H1 (cell line): ENCODE measurements at regions not wholly inside any gene's neighbourhood (a gene's known extent, or its start where the extent isn't known, plus 50 kb on each side); places are given as distances from the start of the nearest gene placed in this dataset.

ENCODE experiments used
- CTCF ChIA-PET: fragments of 300-600 bp; sonication (Branson Sonifier 250); formaldehyde crosslinking; loops from one replicate; lab custom pipeline; 2021; ENCODE audit not compliant: partially characterized antibody; lab: Charles Lee
- POLR2A ChIA-PET: fragments of 300-600 bp; sonication (Branson Sonifier 250); formaldehyde crosslinking; loops from one replicate; lab custom pipeline; 2021; ENCODE audit warnings: inconsistent platforms; ENCODE audit not compliant: partially characterized antibody; lab: Charles Lee
- DNase-seq, 2 experiments: peaks; one replicate each; pipeline versions ENCODE4 v3.0.0 to v3.0.0-alpha.2; 2010 to 2022; ENCODE audit warnings: low spot score in 2 of 2, low read depth in 1 of 2, mixed read lengths in 1 of 2
- FAIRE-seq: peaks from 2 replicates; lab custom pipeline; 2011; peaks lifted over from hg19 to GRCh38; lab: Jason Lieb, UNC
- H2AFZ ChIP-seq: 2 replicates; pipeline ENCODE4 v1.8.1; 2012; ENCODE audit warnings: low read length, inconsistent platforms
- H2AK5ac ChIP-seq: 2 replicates; pipeline ENCODE4 v1.6.1; 2013; ENCODE audit warnings: low read depth, low read length
- H2BK120ac ChIP-seq: replicated peaks from 2 replicates; pipeline ENCODE3; 2013; ENCODE audit warnings: low read depth, low read length, inconsistent platforms
- H2BK12ac ChIP-seq: 2 replicates; pipeline ENCODE4 v1.6.1; 2013; ENCODE audit warnings: low read depth, low read length
- H2BK15ac ChIP-seq: 2 replicates; pipeline ENCODE4 v1.6.1; 2013; ENCODE audit warnings: low read length
- H2BK20ac ChIP-seq: 2 replicates; pipeline ENCODE4 v1.6.1; 2013; ENCODE audit warnings: low read length
- H2BK5ac ChIP-seq: 2 replicates; pipeline ENCODE4 v1.6.1; 2013; ENCODE audit warnings: low read depth, low read length
- H3K14ac ChIP-seq: 2 replicates; pipeline ENCODE4 v1.6.1; 2013; ENCODE audit warnings: inconsistent platforms; ENCODE audit not compliant: insufficient read length
- H3K18ac ChIP-seq: 2 replicates; pipeline ENCODE4 v1.6.1; 2013; ENCODE audit warnings: low read length; ENCODE audit errors: extremely low read depth
- H3K23ac ChIP-seq: 2 replicates; pipeline ENCODE4 v1.6.1; 2013; ENCODE audit warnings: inconsistent platforms; ENCODE audit not compliant: insufficient read length
- H3K23me2 ChIP-seq: 2 replicates; pipeline ENCODE4 v1.6.1; 2013; ENCODE audit warnings: low read depth, low read length
- H3K27ac ChIP-seq: 2 replicates; pipeline ENCODE4 v1.6.1; 2011; ENCODE audit warnings: low read depth, low read length, inconsistent platforms
- H3K27me3 ChIP-seq, 4 experiments: replicated peaks in 1 of 4; 1 replicate in 1 of 4; 2 replicates in 3 of 4; pipeline versions ENCODE4 v1.6.1 to v1.8.1; 2011 to 2013; ENCODE audit warnings: low read length in 3 of 4, mild to moderate bottlenecking in 3 of 4, inconsistent platforms in 2 of 4, mixed read lengths in 2 of 4, moderate library complexity in 1 of 4; ENCODE audit not compliant: control insufficient read depth in 3 of 4, insufficient read depth in 3 of 4; ENCODE audit errors: extremely low read depth in 1 of 4
- H3K36me3 ChIP-seq, 4 experiments: 2 replicates each; pipeline versions ENCODE4 v1.6.1 to v1.8.1; 2011 to 2013; ENCODE audit warnings: mild to moderate bottlenecking in 4 of 4, low read length in 3 of 4, moderate library complexity in 2 of 4, control low read depth in 1 of 4, inconsistent platforms in 1 of 4; ENCODE audit not compliant: insufficient read depth in 4 of 4, control insufficient read depth in 2 of 4
- H3K4ac ChIP-seq: replicated peaks from 2 replicates; pipeline ENCODE3; 2013; ENCODE audit warnings: low read length, low read depth, mixed read lengths, inconsistent platforms; ENCODE audit not compliant: insufficient read length
- H3K4me1 ChIP-seq, 4 experiments: replicated peaks in 1 of 4; 1 replicate in 1 of 4; 2 replicates in 3 of 4; pipeline versions ENCODE4 v1.6.1 to v1.8.1; 2011 to 2013; ENCODE audit warnings: low read length in 3 of 4, inconsistent platforms in 2 of 4, mixed read lengths in 1 of 4; ENCODE audit not compliant: insufficient read depth in 4 of 4, control insufficient read depth in 3 of 4
- H3K4me2 ChIP-seq, 2 experiments: 2 replicates each; pipeline versions ENCODE4 v1.6.1 to v1.8.1; 2011 to 2013; ENCODE audit warnings: low read depth in 2 of 2, low read length in 2 of 2, control low read depth in 1 of 2, inconsistent platforms in 1 of 2, mild to moderate bottlenecking in 1 of 2; ENCODE audit not compliant: insufficient read depth in 1 of 2
- H3K4me3 ChIP-seq, 4 experiments: fragments of 200-600, 300-600 bp in 1 of 4; sonication (generic), shearing (Covaris generic), sonication (Bioruptor Twin) in 1 of 4; 2 replicates each; pipeline versions ENCODE4 v1.5.1 to v1.8.1; 2011 to 2016; ENCODE audit warnings: low read length in 4 of 4, low read depth in 3 of 4, control low read depth in 2 of 4, inconsistent platforms in 2 of 4, mild to moderate bottlenecking in 2 of 4, mixed read lengths in 1 of 4, moderate library complexity in 1 of 4; ENCODE audit not compliant: insufficient read depth in 2 of 4; ENCODE audit errors: extremely low read depth in 1 of 4
- H3K56ac ChIP-seq: replicated peaks from 2 replicates; pipeline ENCODE3; 2013; ENCODE audit warnings: low read depth, mild to moderate bottlenecking, mixed read lengths, low read length, inconsistent platforms; ENCODE audit not compliant: insufficient read length
- H3K79me1 ChIP-seq: 2 replicates; pipeline ENCODE4 v1.6.1; 2013; ENCODE audit warnings: low read depth, low read length, control low read depth
- H3K79me2 ChIP-seq, 2 experiments: 2 replicates each; pipeline versions ENCODE4 v1.6.1 to v1.8.1; 2012 to 2013; ENCODE audit warnings: low read length in 2 of 2, mild to moderate bottlenecking in 2 of 2, inconsistent platforms in 1 of 2; ENCODE audit not compliant: insufficient read depth in 2 of 2, control insufficient read depth in 1 of 2
- H3K9ac ChIP-seq, 4 experiments: replicated peaks in 1 of 4; 1 replicate in 1 of 4; 2 replicates in 3 of 4; pipeline versions ENCODE4 v1.6.1 to v1.8.1; 2011 to 2013; ENCODE audit warnings: low read depth in 3 of 4, low read length in 3 of 4, control low read depth in 2 of 4, mild to moderate bottlenecking in 2 of 4, moderate library complexity in 2 of 4, inconsistent platforms in 1 of 4; ENCODE audit errors: extremely low read depth in 1 of 4
- H3K9me3 ChIP-seq, 2 experiments: 2 replicates each; pipeline versions ENCODE4 v1.6.1 to v1.8.1; 2012 to 2013; ENCODE audit warnings: mild to moderate bottlenecking in 2 of 2, moderate library complexity in 2 of 2, control low read depth in 1 of 2, inconsistent platforms in 1 of 2, low read depth in 1 of 2, low read length in 1 of 2, mixed read lengths in 1 of 2; ENCODE audit not compliant: insufficient read depth in 2 of 2
- H4K20me1 ChIP-seq, 2 experiments: replicated peaks in 1 of 2; 2 replicates each; pipeline versions ENCODE3 to v1.8.1; 2011 to 2013; ENCODE audit warnings: inconsistent platforms in 2 of 2, low read length in 2 of 2, mild to moderate bottlenecking in 1 of 2; ENCODE audit not compliant: insufficient read depth in 2 of 2, control insufficient read depth in 1 of 2
- H4K5ac ChIP-seq: 2 replicates; pipeline ENCODE4 v1.6.1; 2013; ENCODE audit warnings: low read length, low read depth, mixed read lengths, inconsistent platforms; ENCODE audit not compliant: insufficient read length
- H4K8ac ChIP-seq: 2 replicates; pipeline ENCODE4 v1.8.0; 2013; ENCODE audit warnings: mild to moderate bottlenecking, moderate library complexity, low read length, inconsistent platforms; ENCODE audit not compliant: insufficient read depth; ENCODE audit errors: extremely low read depth
- H4K91ac ChIP-seq: replicated peaks from 2 replicates; pipeline ENCODE3; 2013; ENCODE audit warnings: low read length, mixed read lengths, inconsistent platforms; ENCODE audit not compliant: insufficient read length
- BRCA1 ChIP-seq: IDR thresholded peaks from 2 replicates; pipeline ENCODE4 v1.6.1; 2012; ENCODE audit warnings: low read depth, low read length, improper control_type of control experiment
- CBX5 ChIP-seq: fragments of 300-800, 300-1000 bp; sonication (generic); IDR thresholded peaks from 2 replicates; pipeline ENCODE4 v1.7.1; 2016; ENCODE audit warnings: antibody characterized with exemption, low read length, low read depth
- HDAC6 ChIP-seq: IDR thresholded peaks from one replicate; pipeline ENCODE4 v1.7.1; 2012; ENCODE audit warnings: low read depth, mild to moderate bottlenecking, inconsistent platforms, low read length, moderate library complexity
- MAFK ChIP-seq: IDR thresholded peaks from 2 replicates; pipeline ENCODE4 v1.6.1; 2012; ENCODE audit warnings: low read depth, mild to moderate bottlenecking, improper control_type of control experiment, low read length
- NRF1 ChIP-seq: IDR thresholded peaks from 2 replicates; pipeline ENCODE4 v1.6.1; 2011; ENCODE audit warnings: mild to moderate bottlenecking, low read depth, low read length, improper control_type of control experiment
- SP2 ChIP-seq: IDR thresholded peaks from 2 replicates; pipeline ENCODE4 v1.6.1; 2012; ENCODE audit warnings: mild to moderate bottlenecking, low read length, inconsistent platforms
- WGBS, 2 experiments: shearing (Covaris generic) in 1 of 2; methylation state at CpG; one replicate each; pipeline versions ENCODE4 v1.1.6 to v1.1.7; 2013 to 2015; ENCODE audit warnings: low lambda C conversion rate in 2 of 2, mixed read lengths in 2 of 2, inconsistent platforms in 1 of 2, low coverage in 1 of 2, missing lambda C conversion rate in 1 of 2; ENCODE audit not compliant: insufficient replicate concordance in 2 of 2, insufficient coverage in 1 of 2, insufficient read length in 1 of 2; ENCODE audit errors: extremely low coverage in 1 of 2, missing lambda C conversion rate in 1 of 2; 5-methylcytosine and 5-hydroxymethylcytosine counted together

- H3K23me2 ChIP-seq: no peaks in the 10 kb centered on the region
- H4K91ac ChIP-seq: no peak overlapping the region
- CTCF ChIA-PET: interaction anchor here (1.0 to 1.3 kb wide), 2 partner anchors 12 to 146 kb away, joined by 3 read pairs; no protein-coding TSS in a partner anchor
- no peak overlapping the region for H3K4me3 ChIP-seq
- FAIRE-seq: no peak
- no peak overlapping the region for H3K14ac ChIP-seq
- H3K23ac ChIP-seq: no peak overlapping the region
- H3K4me1 ChIP-seq: peaks cover 1 to 6% (median 4%) of the 10 kb centered on the region in 4 experiments; a peak in 4 of 7 replicates
- POLR2A ChIA-PET: no interaction called here
- no peak for TF ChIP-seq MAFK
- no peak for TF ChIP-seq BRCA1
- TF ChIP-seq CBX5: no peak
- no peak for TF ChIP-seq NRF1
- TF ChIP-seq HDAC6: no peak
- no peak for TF ChIP-seq SP2
- TF ChIP-seq, all 59 proteins: peak for 0
- H3K56ac ChIP-seq: no peak overlapping the region
- 86% methylated on average over 1 of the region's 1 CpG; no CpG with 5 or more reads in 1 of the 2 experiments for WGBS, 2 experiments
- no peak overlapping the region for H3K9ac ChIP-seq
- H4K5ac ChIP-seq: no peak overlapping the region
- DNase-seq: no peak
- H2AFZ ChIP-seq: no peak overlapping the region
- no peak overlapping the region for H2BK5ac ChIP-seq
- no peak overlapping the region for H3K4me2 ChIP-seq
- no peaks in the 10 kb centered on the region for H3K36me3 ChIP-seq
- no peak overlapping the region for H2BK12ac ChIP-seq
- H3K27ac ChIP-seq: no peak overlapping the region
- no peak overlapping the region for H2BK20ac ChIP-seq
- no peak overlapping the region for H2AK5ac ChIP-seq
- no peaks in the 10 kb centered on the region for H3K27me3 ChIP-seq
- H2BK15ac ChIP-seq: no peak overlapping the region
- no peaks in the 10 kb centered on the region for H4K20me1 ChIP-seq
- no peaks in the 10 kb centered on the region for H3K79me2 ChIP-seq
- H3K4ac ChIP-seq: no peak overlapping the region
- no peak overlapping the region for H3K18ac ChIP-seq
- H3K79me1 ChIP-seq: no peaks in the 10 kb centered on the region
- H4K8ac ChIP-seq: no peak overlapping the region
- no peaks in the 10 kb centered on the region for H3K9me3 ChIP-seq
- H2BK120ac ChIP-seq: no peak overlapping the region
These were observed 94.2 kb upstream of the RAPGEF2 start for GRCh38 chr4:159008671-159009070.
